Neural cell (in vitro differentiated cells): ENCODE measurements at regions not wholly inside any gene's neighbourhood (a gene's known extent, or its start where the extent isn't known, plus 50 kb on each side); places are given as distances from the start of the nearest gene placed in this dataset.

Source experiments
- H2AFZ ChIP-seq: fragments of 200-600, 300-800 bp; sonication (generic), shearing (Covaris generic); 2 replicates; pipeline ENCODE4 v1.6.0; 2014; ENCODE audit warnings: low read depth, mild to moderate bottlenecking, antibody characterized with exemption, low read length, moderate library complexity
- H3F3A ChIP-seq: fragments of 200-600 bp; shearing (Covaris generic); 2 replicates; pipeline ENCODE4 v1.6.1; 2016; ENCODE audit warnings: mild to moderate bottlenecking, moderate library complexity, mixed read lengths, antibody characterized with exemption, low read length; ENCODE audit not compliant: insufficient read depth, poor library complexity, severe bottlenecking
- H3K27ac ChIP-seq: fragments of 200-600, 300-800 bp; sonication (generic), shearing (Covaris generic); 2 replicates; pipeline ENCODE4 v1.5.1; 2014; ENCODE audit warnings: mild to moderate bottlenecking, low read length, moderate library complexity
- H3K27me3 ChIP-seq: fragments of 300-800, 200-600 bp; sonication (generic), shearing (Covaris generic); 2 replicates; pipeline ENCODE4 v1.6.0; 2014; ENCODE audit warnings: mild to moderate bottlenecking, low read depth, low read length, moderate library complexity; ENCODE audit not compliant: insufficient read depth
- H3K36me3 ChIP-seq: fragments of 300-800, 200-600 bp; sonication (generic), shearing (Covaris generic); 2 replicates; pipeline ENCODE4 v1.5.1; 2014; ENCODE audit warnings: mild to moderate bottlenecking, antibody characterized with exemption, low read length, moderate library complexity; ENCODE audit not compliant: insufficient read depth
- H3K4me2 ChIP-seq: fragments of 300-800, 200-600 bp; sonication (generic), shearing (Covaris generic); 2 replicates; pipeline ENCODE4 v1.6.0; 2014; ENCODE audit warnings: mild to moderate bottlenecking, low read length
- H3K4me3 ChIP-seq: fragments of 300-800, 200-600 bp; sonication (generic), shearing (Covaris generic); 2 replicates; pipeline ENCODE4 v1.5.1; 2014; ENCODE audit warnings: mild to moderate bottlenecking, low read length, moderate library complexity
- H3K79me2 ChIP-seq: fragments of 200-600 bp; shearing (Covaris generic); replicated peaks from 2 replicates; pipeline ENCODE4 v1.6.0; 2014; ENCODE audit warnings: mild to moderate bottlenecking, low read length, moderate library complexity; ENCODE audit not compliant: insufficient read depth
- H3K9ac ChIP-seq: fragments of 300-800, 200-600 bp; sonication (generic), shearing (Covaris generic); 2 replicates; pipeline ENCODE4 v1.6.1; 2016; ENCODE audit warnings: mild to moderate bottlenecking, low read length, mixed read lengths
- H3K9me2 ChIP-seq: fragments of 200-600 bp; shearing (Covaris generic); 2 replicates; pipeline ENCODE4 v1.6.1; 2016; ENCODE audit warnings: mild to moderate bottlenecking, low read length, mixed read lengths; ENCODE audit not compliant: insufficient read depth
- H3K9me3 ChIP-seq: fragments of 200-600, 300-800 bp; sonication (generic), shearing (Covaris generic); 2 replicates; pipeline ENCODE4 v1.6.1; 2016; ENCODE audit warnings: mild to moderate bottlenecking, mixed run types, low read length, moderate library complexity, mixed read lengths
- H4K20me1 ChIP-seq: fragments of 200-600 bp; shearing (Covaris generic); 2 replicates; pipeline ENCODE4 v1.6.1; 2016; ENCODE audit warnings: mild to moderate bottlenecking, mixed run types; ENCODE audit not compliant: insufficient read depth
- EP300 ChIP-seq: fragments of 450-650 bp; conservative IDR thresholded peaks from 2 replicates; pipeline ENCODE4 v1.6.1; 2014; ENCODE audit warnings: antibody characterized with exemption, mild to moderate bottlenecking, moderate library complexity; ENCODE audit not compliant: poor library complexity, severe bottlenecking
- EZH2 ChIP-seq: fragments of 200-600, 300-800 bp; shearing (Covaris generic), sonication (generic); IDR thresholded peaks from 2 replicates; pipeline ENCODE4 v1.6.1; 2014; ENCODE audit warnings: antibody characterized with exemption, low read length, borderline replicate concordance, mild to moderate bottlenecking; ENCODE audit not compliant: insufficient read depth, poor library complexity, severe bottlenecking
- MXI1 ChIP-seq: fragments of 450-650 bp; conservative IDR thresholded peaks from 2 replicates; pipeline ENCODE4 v1.6.1; 2014; ENCODE audit warnings: antibody characterized with exemption, mild to moderate bottlenecking; ENCODE audit not compliant: poor library complexity, severe bottlenecking
- POLR2AphosphoS5 ChIP-seq: IDR thresholded peaks from 2 replicates; pipeline ENCODE4 v1.6.1; 2012
- RAD21 ChIP-seq: fragments of 450-650 bp; conservative IDR thresholded peaks from 2 replicates; pipeline ENCODE4 v1.6.1; 2014; ENCODE audit warnings: antibody characterized with exemption, mild to moderate bottlenecking, moderate library complexity
- REST ChIP-seq: IDR thresholded peaks from 2 replicates; pipeline ENCODE4 v1.6.1; 2012; ENCODE audit warnings: borderline replicate concordance
- SMC3 ChIP-seq: fragments of 450-650 bp; conservative IDR thresholded peaks from 2 replicates; pipeline ENCODE4 v1.6.1; 2014; ENCODE audit warnings: antibody characterized with exemption, mild to moderate bottlenecking, moderate library complexity; ENCODE audit not compliant: poor library complexity
- TAF1 ChIP-seq: IDR thresholded peaks from 2 replicates; pipeline ENCODE4 v1.6.1; 2012; ENCODE audit warnings: low read depth
- TF ChIP-seq, protein P1 (sequence below): fragments of 450-650 bp; IDR thresholded peaks from 2 replicates; pipeline ENCODE4 v1.5.1; 2014; ENCODE audit warnings: antibody characterized with exemption, mild to moderate bottlenecking, moderate library complexity; ENCODE audit not compliant: poor library complexity, severe bottlenecking

- H3F3A ChIP-seq = no peaks in the 10 kb centered on the region
- H3K79me2 ChIP-seq = no peaks in the 10 kb centered on the region
- H3K9me3 ChIP-seq = no peaks in the 10 kb centered on the region
- no peak overlapping the region for H3K4me2 ChIP-seq
- no peaks in the 10 kb centered on the region for H3K9me2 ChIP-seq
- no peak overlapping the region for H2AFZ ChIP-seq
- no peak overlapping the region for H3K9ac ChIP-seq
- TF ChIP-seq EP300 (no peak), SMC3 (no peak), RAD21 (no peak), POLR2AphosphoS5 (no peak), REST (no peak), MXI1 (no peak), EZH2 (no peak), TAF1 (no peak)
- TF ChIP-seq, protein P1, sequence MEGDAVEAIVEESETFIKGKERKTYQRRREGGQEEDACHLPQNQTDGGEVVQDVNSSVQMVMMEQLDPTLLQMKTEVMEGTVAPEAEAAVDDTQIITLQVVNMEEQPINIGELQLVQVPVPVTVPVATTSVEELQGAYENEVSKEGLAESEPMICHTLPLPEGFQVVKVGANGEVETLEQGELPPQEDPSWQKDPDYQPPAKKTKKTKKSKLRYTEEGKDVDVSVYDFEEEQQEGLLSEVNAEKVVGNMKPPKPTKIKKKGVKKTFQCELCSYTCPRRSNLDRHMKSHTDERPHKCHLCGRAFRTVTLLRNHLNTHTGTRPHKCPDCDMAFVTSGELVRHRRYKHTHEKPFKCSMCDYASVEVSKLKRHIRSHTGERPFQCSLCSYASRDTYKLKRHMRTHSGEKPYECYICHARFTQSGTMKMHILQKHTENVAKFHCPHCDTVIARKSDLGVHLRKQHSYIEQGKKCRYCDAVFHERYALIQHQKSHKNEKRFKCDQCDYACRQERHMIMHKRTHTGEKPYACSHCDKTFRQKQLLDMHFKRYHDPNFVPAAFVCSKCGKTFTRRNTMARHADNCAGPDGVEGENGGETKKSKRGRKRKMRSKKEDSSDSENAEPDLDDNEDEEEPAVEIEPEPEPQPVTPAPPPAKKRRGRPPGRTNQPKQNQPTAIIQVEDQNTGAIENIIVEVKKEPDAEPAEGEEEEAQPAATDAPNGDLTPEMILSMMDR = no peak
- no peak overlapping the region for H3K4me3 ChIP-seq
- H3K36me3 ChIP-seq = no peaks in the 10 kb centered on the region
- no peaks in the 10 kb centered on the region for H3K27me3 ChIP-seq
- no peaks in the 10 kb centered on the region for H4K20me1 ChIP-seq
- H3K27ac ChIP-seq = no peak overlapping the region
Observed at GRCh38 chr3:76040946-76041345, 255.6 kb upstream of the ZNF717 start.

GRCh38 chr3:76043746-76044145, 258.4 kb upstream of the ZNF717 start:
- H3K9ac ChIP-seq = no peak overlapping the region
- TF ChIP-seq MXI1 (no peak), REST (no peak), EZH2 (no peak), RAD21 (no peak), POLR2AphosphoS5 (no peak), EP300 (no peak), TAF1 (no peak)
- TF ChIP-seq, protein P1 = no peak
- H3K27ac ChIP-seq = no peak overlapping the region
- no peaks in the 10 kb centered on the region for H3K36me3 ChIP-seq
- no peaks in the 10 kb centered on the region for H3K79me2 ChIP-seq
- H3F3A ChIP-seq = no peaks in the 10 kb centered on the region
- H3K9me3 ChIP-seq = no peaks in the 10 kb centered on the region
- no peaks in the 10 kb centered on the region for H3K27me3 ChIP-seq
- no peaks in the 10 kb centered on the region for H3K9me2 ChIP-seq
- H2AFZ ChIP-seq = no peak overlapping the region
- H4K20me1 ChIP-seq = no peaks in the 10 kb centered on the region
- H3K4me3 ChIP-seq = no peak overlapping the region
- no peak overlapping the region for H3K4me2 ChIP-seq
